HG03354 (cell line): ENCODE measurements at regions not wholly inside any gene's neighbourhood (a gene's known extent, or its start where the extent isn't known, plus 50 kb on each side); places are given as distances from the start of the nearest gene placed in this dataset.
A peak's percentile ranks its signal among the peaks of the same experiment; 100 is the strongest.
"Not testable (repeated sequence)": the region's sequence is repeated elsewhere in the genome, so short reads cannot be mapped to it uniquely, and the experiment has no call there.

ENCODE experiments used
- ATAC-seq: cut with Tn5 transposase; IDR thresholded peaks from one replicate; pipeline ENCODE4 v1.9.1; 2021; ENCODE audit warnings: mild to moderate bottlenecking; ENCODE audit not compliant: unreplicated experiment, poor library complexity, severe bottlenecking

DNA sequence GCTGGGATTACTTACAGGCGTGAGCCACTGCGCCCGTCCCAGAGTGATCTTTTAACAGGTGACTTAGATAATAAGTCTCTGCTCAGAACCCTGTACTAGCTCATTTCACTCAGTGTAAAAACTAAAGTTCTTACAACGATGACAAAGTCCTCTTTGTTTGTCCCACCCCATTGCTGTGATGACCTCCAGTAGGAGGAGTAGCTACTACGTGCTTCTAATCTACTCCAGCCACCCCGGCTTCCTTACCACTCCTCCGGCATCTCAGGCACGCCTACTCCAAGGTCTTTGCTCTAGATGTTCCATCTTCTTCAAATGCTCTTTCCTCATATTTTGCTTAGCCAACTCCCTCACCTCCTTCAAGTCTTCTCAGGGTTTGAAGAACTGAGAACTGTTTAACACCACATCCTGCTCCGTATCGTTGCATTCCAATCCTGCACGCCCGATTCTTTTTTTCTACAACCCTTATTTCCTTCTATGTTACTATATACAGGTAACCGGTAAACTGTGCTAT is 108.4 kb upstream of the METTL14 start:
- ATAC-seq = not testable (repeated sequence)

DNA sequence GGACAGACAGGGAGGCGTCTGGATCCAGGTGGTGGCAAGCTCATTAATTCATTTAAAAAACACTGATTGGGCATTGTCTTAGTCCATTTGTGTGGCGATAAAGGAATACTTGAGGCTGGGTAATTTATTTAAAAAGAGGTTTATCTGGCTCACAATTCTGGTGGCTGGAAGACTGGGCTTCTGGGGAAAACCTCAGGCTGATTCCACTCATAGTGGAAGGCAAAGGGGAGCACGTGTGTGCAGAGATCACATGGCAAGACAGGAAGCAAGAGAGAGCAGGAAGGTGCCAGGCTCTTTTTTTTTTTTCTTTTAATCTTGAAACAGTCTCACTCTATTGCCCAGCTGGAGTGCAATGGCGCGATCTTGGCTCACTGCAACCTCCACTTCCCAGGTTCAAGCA is 100.2 kb upstream of the METTL14 start:
- ATAC-seq = no peak

DNA sequence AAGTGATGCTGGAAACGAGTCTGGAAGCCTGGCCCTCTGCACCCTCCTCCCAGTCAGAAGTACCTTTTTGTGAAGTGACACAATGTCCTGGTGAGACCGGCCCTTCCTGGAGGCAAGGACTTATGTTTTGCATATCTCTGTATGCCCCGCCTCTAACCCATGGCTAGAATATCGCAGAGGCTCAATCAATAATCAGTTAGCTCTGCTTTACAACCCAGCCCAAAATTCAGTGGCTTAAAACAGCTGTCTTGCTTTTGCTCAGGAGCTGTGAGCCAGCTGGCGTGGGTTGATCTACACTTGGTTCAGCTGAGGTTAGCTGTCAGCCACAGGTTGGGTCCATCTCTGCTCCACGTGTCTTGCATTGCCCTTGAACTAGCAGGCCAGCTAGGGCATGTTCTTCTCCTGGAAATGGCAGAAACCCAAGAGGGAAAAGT is 98.8 kb upstream of the METTL14 start:
- no peak for ATAC-seq

DNA sequence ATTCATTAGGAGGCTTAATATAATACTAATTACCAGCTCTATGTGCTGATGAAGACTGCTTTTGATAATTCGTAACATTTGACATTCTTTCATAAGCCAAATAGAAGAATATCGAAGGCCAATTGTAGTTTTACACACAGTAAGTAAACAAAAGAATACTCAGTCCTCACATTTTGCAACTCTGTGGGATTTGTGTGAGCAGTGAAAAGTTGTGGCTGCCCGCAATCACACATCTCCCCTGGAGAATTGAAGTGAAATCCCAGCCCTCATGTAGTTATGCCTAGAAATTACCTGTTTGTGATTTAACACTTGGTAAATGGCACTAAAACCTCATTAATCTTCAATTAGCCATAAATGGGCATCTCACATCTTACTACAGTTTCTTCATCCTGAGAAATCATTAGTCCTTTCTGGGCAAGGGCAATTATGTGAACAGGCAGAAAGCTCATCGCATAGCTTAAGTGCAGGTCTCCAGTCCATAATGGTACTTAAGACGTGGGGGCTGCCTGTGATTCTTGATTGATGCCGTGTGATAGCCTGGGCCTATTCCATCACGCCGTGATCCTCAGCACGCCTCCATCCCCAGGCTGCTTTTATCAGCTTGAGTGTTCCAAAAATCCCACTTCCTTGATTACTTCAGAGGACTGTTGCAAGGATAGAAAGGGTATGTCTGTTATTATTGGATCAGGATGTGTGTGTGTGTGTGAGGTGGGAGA is 97.9 kb upstream of the METTL14 start:
- no peak for ATAC-seq

DNA sequence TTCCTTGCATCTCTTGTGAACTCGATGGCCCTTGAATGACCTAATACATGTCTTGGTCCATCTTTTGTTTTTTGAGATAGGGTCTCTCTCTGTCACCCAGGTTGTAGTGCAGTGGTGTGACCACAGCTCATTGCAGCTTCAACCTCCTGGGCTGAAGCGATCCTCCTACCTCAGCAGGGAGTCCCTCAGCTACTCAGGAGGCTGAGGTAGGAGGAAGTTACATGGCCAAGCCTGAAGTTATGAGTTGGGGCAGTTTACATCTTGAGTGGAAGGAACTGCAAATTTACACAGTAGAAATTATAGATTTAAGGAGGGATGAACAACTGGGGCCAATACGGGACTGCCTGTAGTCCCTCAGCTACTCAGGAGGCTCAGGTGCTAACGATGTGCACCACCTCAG is 97.2 kb upstream of the METTL14 start:
- no peak for ATAC-seq

DNA sequence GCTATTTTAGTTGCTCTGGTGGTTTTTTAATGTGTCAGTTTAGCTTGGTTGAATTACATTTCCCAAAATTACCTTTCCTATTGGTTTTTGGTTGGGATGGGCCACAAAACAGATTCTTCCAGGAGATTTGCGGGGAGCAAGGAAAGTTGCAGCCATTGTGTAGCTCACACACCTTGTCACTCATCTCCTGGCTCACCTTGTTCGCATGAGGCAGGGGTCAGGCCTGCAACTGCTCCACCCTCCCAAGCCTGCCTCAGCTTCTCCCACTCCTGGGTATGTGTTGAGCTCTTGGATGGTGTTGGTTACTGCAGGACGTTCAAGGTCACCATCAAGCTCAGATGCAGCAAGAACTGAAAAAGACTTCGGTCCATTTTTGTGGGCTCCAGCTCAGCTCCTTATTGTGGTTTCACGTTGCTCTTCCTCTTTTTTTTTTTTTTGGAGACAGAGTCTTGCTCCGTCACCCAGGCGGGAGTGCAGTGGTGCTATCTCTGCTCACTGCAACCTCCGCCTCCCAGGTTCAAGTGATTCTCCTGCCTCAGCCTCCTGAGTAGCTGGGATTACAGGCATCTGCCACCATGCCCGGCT is 95.6 kb upstream of the METTL14 start:
- ATAC-seq = no peak

DNA sequence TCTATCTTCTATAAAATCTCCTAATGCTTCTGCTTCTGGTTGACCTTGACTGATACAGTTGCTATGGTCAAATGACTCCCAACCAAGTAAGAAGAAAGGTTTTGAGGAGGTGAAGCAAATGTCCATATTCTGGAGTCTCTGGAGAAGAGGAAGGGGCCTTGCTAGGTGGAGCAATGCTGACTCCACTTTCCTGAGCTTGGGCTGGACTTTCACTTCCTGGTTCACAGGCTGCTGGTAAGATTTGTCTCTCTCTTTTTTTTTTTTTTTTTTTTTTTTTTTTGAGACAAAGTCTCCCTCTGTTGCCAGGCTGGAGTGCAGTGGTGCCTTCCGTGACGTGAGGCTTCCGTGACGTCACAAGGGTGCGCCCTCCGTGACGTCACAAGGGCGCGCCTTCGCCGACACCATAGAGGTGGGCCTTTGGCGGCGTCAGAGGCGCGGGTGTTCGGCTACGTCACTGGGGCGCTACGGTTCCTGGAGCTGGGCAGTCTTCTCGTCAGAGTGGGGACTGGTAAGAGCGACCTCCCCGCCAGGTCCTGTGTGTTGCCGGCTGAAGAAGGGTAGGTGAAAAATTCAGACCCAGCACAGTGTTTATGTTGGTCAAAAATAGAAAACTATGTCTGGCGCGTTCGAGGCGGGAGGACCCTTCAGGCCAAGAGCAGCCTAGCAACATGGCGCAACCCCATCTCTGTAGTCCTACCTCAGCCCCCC is 93.7 kb upstream of the METTL14 start:
- ATAC-seq = peak; percentile 97

DNA sequence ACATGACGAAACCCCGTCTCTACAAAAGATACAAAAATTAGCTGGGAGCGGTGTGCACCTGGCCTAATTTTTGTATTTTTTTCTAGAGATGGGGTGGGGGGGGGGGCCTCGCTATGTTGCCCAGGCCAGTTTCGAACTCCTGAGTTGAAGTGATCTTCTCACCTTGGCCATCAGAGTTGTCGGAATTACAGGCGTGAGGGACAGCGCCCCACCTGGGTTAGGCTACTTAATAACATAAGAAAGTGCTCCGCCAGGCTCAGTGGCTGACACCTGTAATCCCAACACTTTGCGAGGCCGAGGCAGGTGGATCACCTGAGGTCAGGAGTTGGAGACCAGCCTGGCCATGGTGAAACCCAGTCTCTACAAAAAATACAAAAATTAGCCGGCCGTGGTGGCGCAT is 92.9 kb upstream of the METTL14 start:
- ATAC-seq = not testable (repeated sequence)

DNA sequence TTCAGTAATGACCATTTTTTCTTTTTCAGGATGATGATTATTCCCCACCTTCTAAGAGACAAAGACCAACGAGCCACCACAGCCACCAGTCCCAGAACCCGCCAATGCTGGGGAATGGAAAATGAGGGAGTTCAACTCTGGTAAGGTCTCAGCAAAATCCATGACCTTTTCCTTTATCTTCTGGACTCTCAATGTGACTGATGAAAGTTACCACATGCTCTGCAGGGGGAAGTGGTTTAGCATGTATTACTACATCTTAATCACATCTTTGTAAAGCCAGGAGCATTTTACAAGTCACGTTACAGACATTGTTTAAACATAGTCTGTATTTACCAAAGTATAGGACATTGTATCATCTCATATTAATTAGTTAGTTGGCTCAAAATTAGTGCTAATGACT is 89.3 kb upstream of the METTL14 start:
- not testable (repeated sequence) for ATAC-seq

DNA sequence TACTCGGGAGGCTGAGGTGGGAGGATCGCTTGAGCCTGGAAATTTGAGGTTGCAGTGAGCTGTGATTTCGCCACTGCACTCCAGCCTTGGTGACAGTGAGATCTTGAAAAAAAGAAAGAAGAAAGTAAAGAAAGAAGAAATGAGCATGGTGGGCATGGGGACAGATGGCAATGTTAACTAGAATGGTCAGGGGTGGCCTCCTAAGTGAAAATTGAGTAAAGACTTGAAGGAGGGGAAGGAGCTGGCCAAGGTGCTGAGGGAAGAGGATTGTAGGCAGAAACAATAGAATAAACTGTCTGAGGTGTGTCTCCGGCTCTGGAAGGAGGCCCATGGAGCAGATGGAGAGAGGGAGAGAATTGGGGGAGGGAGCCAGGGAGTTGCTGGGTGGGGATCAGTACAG is 60.1 kb upstream of the METTL14 start:
- not testable (repeated sequence) for ATAC-seq

DNA sequence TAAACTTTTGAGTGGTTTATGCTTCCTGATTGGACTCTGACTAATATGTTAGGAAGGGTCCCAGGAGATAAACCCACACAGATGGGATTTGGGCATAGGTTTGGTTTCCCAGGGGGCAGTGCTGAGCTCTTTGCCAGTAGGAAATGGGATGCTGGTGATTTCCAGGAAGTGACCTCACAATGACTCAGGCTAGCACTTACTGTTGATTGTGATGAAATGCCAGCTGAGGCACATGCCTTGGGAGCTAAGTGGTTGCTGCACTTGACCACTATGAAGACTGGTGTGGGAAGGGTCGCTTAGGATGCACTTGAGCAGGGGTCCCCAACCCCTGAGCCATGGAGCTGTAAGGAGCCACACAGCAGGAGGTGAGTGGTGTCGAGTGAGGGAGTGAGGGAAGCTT is 55.5 kb upstream of the METTL14 start:
- ATAC-seq = not testable (repeated sequence)

DNA sequence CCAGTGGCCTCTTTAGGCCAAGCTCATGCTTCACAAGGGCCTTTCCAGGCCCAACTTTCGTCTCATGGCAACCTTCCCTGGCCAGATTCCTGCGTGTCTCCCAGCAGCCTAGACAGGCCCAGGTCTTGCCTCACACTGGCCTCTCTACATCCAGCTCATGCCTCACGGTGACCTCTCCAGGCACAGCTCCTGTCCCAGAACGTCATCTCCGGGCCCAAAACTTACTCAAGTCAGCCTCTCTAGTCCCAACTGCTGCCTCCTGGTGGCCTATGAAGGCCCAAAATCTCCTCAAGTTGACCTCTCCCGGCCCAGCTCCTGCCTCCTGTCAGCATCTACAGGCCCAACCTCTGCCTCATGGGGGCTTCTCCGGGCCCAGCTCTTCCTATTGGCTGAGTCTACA is 54.3 kb upstream of the METTL14 start:
- ATAC-seq = not testable (repeated sequence)

DNA sequence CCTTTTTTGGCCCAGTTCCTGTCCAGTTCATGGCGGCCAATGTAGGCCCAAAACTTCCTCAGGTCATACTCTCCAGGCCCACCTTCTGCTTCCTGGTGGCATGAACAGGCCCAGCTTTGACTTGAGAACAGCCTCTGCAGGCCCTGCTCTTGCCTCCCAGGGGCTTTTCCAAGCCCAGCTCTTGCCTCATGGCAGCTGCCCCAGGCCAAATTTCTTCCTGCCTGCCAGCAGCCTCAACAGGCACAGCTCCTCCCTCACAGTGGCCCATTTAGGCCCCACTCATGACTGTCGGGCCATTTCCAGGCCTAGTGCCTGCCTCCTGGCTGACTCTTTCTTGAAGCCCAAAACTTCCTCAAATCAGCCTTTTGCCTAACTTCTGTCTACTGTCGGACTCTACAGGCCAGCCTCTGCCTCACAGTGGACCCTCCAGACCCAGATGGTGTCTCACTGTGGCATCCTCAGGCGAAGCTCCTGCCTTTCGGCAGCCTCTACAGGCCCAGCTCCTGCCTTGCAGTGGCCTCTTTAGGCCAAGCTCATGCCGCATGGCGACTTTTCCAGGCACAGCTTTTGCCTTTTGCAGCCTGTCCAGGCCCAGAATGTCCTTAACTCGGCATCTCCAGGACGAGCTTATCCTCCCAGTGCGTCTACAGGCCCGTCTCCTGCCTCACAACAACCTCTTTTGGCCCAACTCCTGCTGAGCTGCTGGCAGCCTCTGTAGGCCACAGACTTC is 53.7 kb upstream of the METTL14 start:
- ATAC-seq = not testable (repeated sequence)

DNA sequence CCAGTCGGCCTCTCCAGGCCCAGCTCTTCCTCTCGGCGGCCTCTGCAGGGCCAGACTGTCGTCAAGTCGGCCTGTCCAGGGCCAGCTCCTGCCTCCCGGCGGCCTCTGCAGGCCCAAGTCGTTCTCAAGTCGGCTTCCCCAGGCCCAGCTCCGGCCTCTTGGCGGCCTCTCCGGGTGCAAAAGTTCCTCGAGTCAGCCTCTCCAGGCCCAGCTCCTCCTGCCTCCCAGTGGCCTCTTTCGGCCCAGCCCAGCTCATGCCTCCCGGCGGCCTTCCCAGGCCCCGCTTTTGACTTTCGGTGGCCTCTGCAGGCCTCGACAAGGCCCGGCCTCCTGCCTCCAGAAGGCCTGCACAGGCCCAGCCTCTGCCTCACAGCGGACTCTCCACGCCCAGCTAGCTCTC is 51.7 kb upstream of the METTL14 start:
- not testable (repeated sequence) for ATAC-seq

DNA sequence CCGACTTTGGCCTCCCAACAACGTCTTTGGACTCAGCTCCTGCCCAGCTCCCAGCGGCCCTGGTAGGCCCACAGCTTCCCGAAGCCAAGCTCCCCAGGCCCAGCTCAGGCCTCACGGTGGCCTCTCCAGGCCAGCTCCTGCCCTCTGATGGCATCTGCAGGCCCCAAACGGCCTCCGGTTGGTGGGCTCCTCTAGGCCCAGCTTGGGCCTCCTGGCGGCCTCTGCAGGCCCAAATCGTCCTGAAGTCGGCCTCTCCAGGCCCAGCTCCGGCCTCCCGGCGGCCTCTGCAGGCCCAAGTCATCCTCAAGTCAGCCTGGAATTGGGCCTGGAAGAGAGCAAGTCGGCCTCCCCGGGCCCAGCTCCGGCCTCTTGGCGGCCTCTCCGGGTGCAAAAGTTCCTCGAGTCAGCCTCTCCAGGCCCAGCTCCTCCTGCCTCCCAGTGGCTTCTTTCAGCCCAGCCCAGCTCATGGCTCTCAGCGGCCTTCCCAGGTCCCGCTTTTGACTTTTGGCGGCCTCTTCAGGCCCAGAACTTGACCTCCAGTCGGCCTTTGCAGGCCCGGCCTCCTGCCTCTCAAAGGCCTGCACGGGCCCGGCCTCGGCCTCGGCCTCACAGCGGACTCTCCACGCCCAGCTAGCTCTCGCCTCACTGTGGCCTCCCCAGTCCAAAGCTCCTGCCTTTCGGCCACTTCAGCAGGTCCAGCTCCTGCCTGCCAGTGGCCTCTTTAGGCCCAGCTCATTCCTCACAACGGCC is 50.9 kb upstream of the METTL14 start:
- not testable (repeated sequence) for ATAC-seq
